ENCODE measurements at regions not wholly inside any gene's neighbourhood (a gene's known extent, or its start where the extent isn't known, plus 50 kb on each side); places are given as distances from the start of the nearest gene placed in this dataset.
A peak's percentile ranks its signal among the peaks of the same experiment; 100 is the strongest.

GRCh38 chr22:27181537-27181936 lies 524.1 kb downstream of the MIAT start:
- no peak for DNase-seq (ENCODE audit: missing footprints)
- intact Hi-C loops (cut with DNase I), result no loop called here
- ATAC-seq, result no peak

DNA sequence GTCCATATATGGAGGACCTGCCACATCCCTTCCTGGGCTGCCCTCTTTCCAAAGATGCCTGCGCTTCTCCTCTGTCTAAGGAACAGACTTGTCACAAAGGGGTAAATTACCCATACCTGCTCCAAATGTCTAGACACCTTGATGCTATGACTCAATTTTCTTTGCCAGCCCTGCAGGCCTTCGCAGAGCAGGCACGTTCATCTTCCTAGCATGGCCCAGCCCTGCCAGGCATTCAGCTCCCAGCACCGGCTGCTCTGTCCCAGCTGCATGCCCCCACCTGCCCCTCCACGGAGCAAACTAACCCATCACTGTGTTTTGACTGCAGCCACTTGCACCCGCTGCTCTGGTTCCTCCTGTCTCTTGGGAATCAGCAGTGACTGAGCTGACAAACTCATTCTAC lies 526.1 kb downstream of the MIAT start:
- ATAC-seq, result no peak
- intact Hi-C loops (cut with DNase I), result no loop called here
- no peak for DNase-seq (ENCODE audit: missing footprints)

- intact Hi-C loops (cut with DNase I), result no loop called here
- no peak for DNase-seq (ENCODE audit: missing footprints)
- no peak for ATAC-seq
Measured at GRCh38 chr22:27185099-27185709, 527.8 kb downstream of the MIAT start.

- ATAC-seq (no peak), DNase-seq (ENCODE audit: missing footprints) (no peak)
- intact Hi-C loops (cut with DNase I), result no loop called here
Measured at GRCh38 chr22:27185760-27186302, 528.4 kb downstream of the MIAT start.

DNA sequence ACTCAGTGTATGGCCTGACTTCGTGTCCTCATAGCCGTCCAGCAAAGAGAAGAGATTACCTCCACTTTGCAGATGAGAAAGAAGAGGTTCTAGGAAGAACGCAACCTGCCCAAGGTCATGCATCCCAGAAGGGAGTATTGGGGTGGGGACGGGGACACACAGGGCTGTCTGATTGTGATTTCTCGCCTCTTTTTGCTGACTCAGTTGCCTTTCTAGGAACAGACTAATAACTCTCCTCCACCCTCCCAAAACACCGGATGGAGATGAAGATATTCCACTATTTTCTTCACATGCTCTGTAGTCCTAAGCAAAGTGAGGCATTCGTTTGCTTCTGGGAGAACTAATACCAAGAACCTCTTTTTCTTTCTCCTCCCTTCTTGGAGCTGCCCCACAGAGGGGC lies 529.3 kb downstream of the MIAT start:
- intact Hi-C loops (cut with DNase I), result no loop called here
- DNase-seq (ENCODE audit: missing footprints), result no peak

GRCh38 chr22:27192135-27192829 lies 534.9 kb downstream of the MIAT start:
- intact Hi-C loops (cut with DNase I), result no loop called here
- no peak for DNase-seq (ENCODE audit: missing footprints)
- no peak for ATAC-seq

More for the DNA sequence above, 529.3 kb downstream of the MIAT start:
- no peak for ATAC-seq

- intact Hi-C loops (cut with DNase I), result no loop called here
- ATAC-seq (no peak), DNase-seq (ENCODE audit: missing footprints) (no peak)
Measured at GRCh38 chr22:27193215-27193614, 535.8 kb downstream of the MIAT start.

- intact Hi-C loops (cut with DNase I), result no loop called here
- ATAC-seq, result no peak
- no peak for DNase-seq (ENCODE audit: missing footprints)
Measured at GRCh38 chr22:27193636-27194035, 536.2 kb downstream of the MIAT start.

GRCh38 chr22:27194096-27194748 lies 536.8 kb downstream of the MIAT start:
- intact Hi-C loops (cut with DNase I), result no loop called here
- ATAC-seq (no peak), DNase-seq (ENCODE audit: missing footprints) (no peak)

DNA sequence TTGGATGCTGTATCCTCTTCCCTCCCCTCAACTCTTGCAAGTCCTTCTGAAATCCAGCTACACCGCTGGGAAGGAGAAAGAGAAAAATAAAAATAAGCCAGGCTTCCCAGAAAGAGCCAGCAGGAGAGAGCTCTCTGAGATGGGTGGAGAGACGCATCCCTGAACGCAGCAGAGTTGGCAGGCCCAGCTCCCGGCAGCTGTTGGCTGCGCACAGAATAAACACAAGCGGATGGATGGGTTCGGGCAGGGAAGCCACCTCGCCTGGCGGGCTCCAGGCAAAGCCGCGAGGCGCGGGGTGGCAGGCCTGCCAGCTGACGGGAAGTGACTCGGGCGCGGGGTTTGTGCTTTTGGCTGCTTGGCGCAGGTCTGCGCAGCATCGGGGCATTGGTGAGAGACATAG lies 537.7 kb downstream of the MIAT start:
- ATAC-seq (peak; percentile 88), DNase-seq (ENCODE audit: missing footprints) (peak; percentile 72)
- intact Hi-C loops (cut with DNase I), result no loop called here

- no peak for DNase-seq (ENCODE audit: missing footprints)
- ATAC-seq, result peak; percentile 53
- intact Hi-C loops (cut with DNase I), result no loop called here
Measured at GRCh38 chr22:27195494-27195893, 538.1 kb downstream of the MIAT start.

- intact Hi-C loops (cut with DNase I), result no loop called here
- ATAC-seq, result peak; percentile 36
Measured at GRCh38 chr22:27196606-27197005, 539.2 kb downstream of the MIAT start.

GRCh38 chr22:27197052-27197451 lies 539.7 kb downstream of the MIAT start:
- DNase-seq (ENCODE audit: missing footprints), result no peak
- no peak for ATAC-seq
- intact Hi-C loops (cut with DNase I), result no loop called here

More at GRCh38 chr22:27196606-27197005, 539.2 kb downstream of the MIAT start:
- no peak for DNase-seq (ENCODE audit: missing footprints)

DNA sequence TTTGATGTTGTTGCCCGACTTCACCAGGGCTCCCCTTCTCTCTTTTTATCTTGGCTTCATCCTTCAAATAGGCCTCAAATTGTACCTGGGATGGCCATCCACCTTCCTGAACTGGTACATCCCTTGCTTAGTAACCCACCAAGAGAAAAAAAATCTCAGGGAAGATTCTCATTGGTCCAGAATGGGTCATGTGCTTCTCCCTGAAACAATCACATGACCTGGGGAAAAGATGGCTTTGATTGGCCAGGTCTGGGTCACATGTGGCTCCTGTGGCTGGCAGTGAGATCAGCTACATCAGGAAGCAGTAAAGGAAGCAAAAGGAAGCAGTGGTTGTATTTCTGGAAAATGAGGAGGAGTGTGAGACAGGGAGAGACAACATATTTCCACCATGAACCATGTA lies 540.2 kb downstream of the MIAT start:
- DNase-seq (ENCODE audit: missing footprints) (no peak), ATAC-seq (no peak)
- intact Hi-C loops (cut with DNase I), result no loop called here

- intact Hi-C loops (cut with DNase I), result no loop called here
- DNase-seq (ENCODE audit: missing footprints), result no peak
- ATAC-seq, result no peak
Measured at GRCh38 chr22:27198518-27199035, 541.2 kb downstream of the MIAT start.

- intact Hi-C loops (cut with DNase I), result no loop called here
- DNase-seq (ENCODE audit: missing footprints) (no peak), ATAC-seq (no peak)
Measured at GRCh38 chr22:27199354-27199753, 542.0 kb downstream of the MIAT start.

DNA sequence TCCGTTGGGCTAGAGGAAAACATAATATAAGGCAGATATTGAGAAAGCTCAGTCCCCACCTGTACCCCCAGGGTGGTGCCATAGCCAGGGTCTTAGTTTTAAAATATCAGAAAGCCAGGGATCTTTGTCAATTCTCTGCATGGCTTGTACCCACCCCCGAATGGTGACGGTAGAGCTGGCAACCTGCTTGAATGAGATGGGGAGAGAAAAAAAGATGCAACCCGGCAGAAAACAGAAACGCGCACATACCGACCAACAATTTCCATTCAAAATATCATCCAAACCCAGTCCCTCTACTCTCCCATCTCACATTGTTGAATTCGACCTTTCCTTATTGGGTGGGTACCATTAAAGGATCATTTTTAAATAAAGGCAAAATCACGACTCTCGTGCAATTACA lies 543.9 kb downstream of the MIAT start:
- ATAC-seq, result no peak
- no peak for DNase-seq (ENCODE audit: missing footprints)
- intact Hi-C loops (cut with DNase I), result no loop called here

- intact Hi-C loops (cut with DNase I), result no loop called here
- ATAC-seq (no peak), DNase-seq (ENCODE audit: missing footprints) (no peak)
Measured at GRCh38 chr22:27201741-27202140, 544.4 kb downstream of the MIAT start.

GRCh38 chr22:27203276-27203660 lies 545.9 kb downstream of the MIAT start:
- DNase-seq (ENCODE audit: missing footprints), result no peak
- intact Hi-C loops (cut with DNase I), result no loop called here
- ATAC-seq, result no peak

GRCh38 chr22:27204280-27204679 lies 546.9 kb downstream of the MIAT start:
- ATAC-seq (no peak), DNase-seq (ENCODE audit: missing footprints) (no peak)
- intact Hi-C loops (cut with DNase I), result no loop called here

Measured in Right ventricle myocardium inferior (tissue), 1 donor.